Limb (tissue), 2 donors: ENCODE measurements at regions not wholly inside any gene's neighbourhood (a gene's known extent, or its start where the extent isn't known, plus 50 kb on each side); places are given as distances from the start of the nearest gene placed in this dataset.

Experiments
- DNase-seq, 2 donors: peaks; one replicate each; pipeline ENCODE4 v3.0.0-alpha.2; 2016; ENCODE audit errors: extremely low spot score in 2 of 2

GRCh38 chr18:41630232-41630886, 324.7 kb upstream of the PIK3C3 start:
- no peak for DNase-seq

DNA sequence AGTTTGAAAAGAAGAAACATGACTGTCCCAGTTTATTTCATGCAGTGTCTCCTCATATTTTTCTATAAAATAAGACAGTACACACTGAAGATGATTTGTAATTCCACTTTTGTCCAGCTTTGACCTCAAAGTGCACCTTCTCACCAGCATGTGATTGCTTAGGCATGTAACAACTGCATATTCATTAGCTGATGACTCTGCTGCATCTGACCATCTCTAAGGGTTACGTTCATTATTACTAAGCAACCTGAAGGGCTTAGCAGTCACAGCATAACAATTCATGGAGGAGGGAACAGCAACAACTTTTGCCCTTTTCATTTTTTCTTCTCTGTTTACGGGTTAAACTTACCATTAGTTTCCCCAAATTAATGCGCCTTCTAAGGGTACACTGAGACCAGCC, 330.6 kb upstream of the PIK3C3 start:
- DNase-seq = no peak

GRCh38 chr18:41621177-41621576, 333.9 kb upstream of the PIK3C3 start:
- no peak for DNase-seq

DNA sequence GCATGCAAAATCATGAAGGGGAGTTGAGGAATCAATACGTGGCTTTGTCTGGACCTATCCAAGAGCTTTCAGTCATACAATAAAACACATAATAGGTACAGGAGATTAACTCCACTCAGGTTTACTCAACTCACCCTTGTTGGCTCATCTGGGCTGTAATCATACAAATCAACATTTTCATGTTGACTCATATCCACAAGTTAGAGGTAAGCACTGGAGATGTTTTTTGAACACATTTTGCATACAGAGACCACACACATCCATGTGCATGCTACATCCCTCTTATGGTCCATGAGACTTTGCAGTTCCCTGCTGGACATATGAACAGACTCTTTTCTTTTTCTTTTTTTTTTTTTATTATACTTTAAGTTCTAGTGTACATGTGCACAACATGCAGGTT, 336.9 kb upstream of the PIK3C3 start:
- no peak for DNase-seq

DNA sequence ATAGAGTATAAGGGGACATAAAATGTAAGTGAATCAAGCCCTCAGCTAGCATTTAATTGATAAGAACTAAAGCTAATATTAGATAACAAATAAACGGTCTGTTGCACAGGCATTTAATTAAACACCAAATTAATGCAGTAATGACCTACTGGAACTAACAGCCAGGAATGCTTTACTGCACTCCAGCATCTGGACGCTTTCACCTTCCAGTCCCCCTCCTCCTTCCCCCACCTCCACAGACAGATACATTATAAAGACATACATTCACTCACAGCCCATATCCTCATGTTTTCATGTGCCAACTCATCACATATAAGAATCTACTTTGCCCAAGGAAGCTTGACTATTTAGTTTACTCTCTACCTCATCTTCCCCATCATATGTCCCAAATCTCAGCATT, 337.4 kb upstream of the PIK3C3 start:
- DNase-seq = no peak

DNA sequence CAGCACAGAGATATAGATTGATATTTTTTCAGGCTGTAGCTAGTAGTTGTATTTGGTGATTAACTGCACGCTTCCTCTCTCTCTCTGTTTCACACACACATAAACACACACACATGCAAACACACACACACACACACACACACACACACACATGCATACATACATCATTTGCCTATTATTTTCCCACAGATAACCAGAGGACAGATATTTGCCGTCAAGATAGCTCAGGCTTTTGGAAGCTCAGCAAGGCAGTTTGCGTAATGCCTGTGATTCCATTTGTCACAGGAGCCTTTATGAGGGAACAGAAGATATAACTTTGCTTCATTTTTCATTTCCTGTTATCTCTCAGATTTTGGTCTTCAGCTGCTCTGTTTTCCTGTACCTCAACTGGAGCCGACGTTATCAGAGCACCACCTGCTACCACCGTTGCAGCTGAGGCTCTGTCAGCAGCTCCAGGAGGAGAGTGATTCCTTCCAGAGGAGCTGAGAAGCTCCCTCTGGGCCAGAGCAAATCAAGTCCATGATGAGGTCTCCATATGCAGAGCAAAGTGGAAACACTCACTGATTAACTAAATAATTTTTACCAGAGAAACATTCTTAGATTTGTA, 341.9 kb upstream of the PIK3C3 start:
- DNase-seq = no peak

DNA sequence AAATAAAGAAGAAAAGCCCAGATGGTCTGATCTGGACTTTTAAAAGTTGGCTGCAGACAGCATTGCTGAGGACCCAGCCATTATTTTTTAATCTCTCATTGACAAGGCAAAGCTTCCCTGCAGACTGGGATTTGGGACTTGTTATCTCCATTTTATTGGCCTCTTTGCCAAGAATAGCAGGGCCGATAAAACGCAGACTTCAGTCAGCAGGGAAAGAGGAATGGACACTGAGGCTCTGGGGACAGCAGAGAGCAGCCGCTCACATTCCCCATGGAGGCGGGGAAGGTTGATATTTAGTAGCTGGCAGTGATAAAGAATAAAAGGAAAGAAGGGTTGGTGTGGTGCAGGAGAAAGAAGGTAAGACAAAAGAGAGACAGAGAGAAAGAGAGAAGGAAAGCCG, 350.1 kb upstream of the PIK3C3 start:
- no peak for DNase-seq

DNA sequence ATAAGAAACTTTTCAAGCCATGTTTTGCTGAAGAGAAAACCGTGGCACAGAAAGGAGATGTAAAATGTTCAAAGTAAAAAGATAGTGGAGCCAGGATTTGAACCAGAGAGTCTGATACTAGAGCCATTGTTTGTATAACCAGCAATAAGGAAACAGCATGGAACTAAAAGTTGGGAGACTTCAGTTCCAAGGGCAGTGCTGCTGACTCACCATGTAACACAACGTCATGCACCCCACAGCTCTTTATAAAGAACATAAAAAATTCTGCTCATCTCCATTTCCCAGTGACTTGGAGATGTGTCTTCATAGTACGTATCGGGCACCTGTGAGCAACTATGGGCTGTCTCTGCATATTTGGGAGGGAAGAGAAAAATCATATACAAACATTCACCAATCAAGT, 353.0 kb upstream of the PIK3C3 start:
- no peak for DNase-seq

GRCh38 chr18:41600693-41601391, 354.2 kb upstream of the PIK3C3 start:
- DNase-seq = no peak

- no peak for DNase-seq
Observed at GRCh38 chr18:41599466-41599865, 355.6 kb upstream of the PIK3C3 start.

DNA sequence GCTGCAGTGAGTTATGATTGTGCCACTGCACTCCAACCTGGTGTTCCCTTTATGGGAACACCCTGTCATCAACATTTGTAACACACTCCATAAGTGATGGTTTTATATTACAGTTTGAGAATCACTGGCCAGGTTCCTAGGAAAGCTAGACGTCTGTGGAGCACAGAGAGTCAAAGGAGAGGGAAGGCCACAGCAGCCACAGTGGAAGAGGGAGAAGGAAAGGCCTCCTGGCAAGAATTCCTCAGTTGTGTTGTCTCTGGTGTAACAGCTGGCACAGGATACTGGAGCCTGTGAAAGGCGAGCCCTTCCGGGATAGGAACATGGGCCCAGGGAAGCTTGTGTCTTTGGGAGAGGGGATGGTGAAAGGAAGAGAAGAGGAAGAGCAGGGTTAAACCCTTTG, 360.5 kb upstream of the PIK3C3 start:
- no peak for DNase-seq

DNA sequence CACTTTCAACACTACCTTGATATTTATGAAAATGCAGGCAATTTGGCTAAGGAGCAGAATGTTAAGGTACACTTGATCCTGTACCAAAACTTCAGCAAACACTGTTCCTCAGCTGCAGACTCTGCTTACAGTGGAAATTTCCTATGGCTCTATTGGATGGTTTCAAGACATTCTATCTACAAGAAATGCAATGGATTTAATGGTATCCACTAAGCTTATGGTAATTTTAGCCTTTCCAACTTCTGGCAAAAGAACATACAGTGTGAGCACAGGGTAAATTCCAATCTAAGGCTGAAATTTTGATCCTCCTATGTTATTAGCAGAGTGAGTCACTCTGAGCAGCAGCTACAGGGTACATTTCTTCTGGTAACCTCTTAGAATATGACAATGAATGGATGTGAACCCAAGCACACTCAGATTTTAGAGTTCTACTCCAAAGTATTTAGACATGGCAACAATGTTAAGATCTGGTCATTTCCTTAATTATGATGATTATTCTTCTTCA, 361.8 kb upstream of the PIK3C3 start:
- DNase-seq = no peak

DNA sequence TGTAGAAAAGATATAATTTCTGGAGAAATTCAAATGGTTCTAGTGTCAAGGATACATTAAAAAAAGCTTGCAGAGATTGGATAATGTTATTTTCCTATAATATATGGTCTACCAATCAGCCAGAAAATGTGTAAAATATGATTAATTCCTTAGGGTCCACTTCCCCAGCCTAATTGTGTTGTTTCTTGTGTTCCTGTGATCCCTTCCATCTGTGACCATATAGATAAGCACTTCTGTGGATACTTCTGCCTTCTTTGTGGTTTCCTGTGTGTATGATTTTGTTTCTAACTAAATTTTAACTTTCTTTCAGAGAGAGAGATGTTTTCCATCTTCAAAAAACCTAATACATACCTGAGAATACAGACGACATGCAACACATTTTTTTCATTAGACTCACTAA, 367.1 kb upstream of the PIK3C3 start:
- no peak for DNase-seq

DNA sequence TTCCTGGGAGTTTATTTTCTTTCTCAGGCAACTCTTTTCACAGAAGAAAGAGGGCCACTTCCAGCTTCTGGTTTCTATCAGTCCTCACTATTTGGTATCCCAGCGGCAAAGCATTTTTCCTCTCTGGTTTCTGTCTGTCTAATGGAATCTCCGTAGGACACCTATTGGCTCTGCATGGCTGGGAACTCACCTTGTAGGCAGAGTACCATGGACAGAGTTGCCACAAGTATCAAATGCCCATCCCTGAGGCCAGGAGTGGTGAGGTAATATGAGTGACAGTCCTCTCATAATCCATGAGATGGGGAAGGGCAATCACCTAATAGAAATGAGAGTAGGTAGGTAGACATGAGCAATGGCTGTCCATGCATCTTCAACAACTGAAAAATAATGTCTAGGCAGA, 369.5 kb upstream of the PIK3C3 start:
- DNase-seq = no peak

GRCh38 chr18:41579185-41579584, 375.8 kb upstream of the PIK3C3 start:
- no peak for DNase-seq

DNA sequence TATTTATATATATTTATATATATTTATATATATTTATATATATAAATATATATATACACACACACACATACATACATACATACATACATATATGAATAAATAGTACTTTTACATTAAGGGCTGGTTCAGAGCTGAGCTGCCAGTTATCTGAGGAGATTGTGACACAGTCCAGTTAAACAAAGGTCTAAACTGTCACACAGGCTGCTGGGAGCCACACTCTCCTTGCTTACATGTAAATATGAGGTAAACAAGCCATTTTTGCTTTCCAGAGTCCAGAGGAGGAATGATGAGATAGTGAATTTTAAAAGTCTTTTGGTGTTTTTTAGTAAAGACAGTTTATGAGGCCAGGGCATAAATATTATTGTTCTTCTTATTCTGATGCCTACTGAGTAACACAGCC, 377.5 kb upstream of the PIK3C3 start:
- no peak for DNase-seq

DNA sequence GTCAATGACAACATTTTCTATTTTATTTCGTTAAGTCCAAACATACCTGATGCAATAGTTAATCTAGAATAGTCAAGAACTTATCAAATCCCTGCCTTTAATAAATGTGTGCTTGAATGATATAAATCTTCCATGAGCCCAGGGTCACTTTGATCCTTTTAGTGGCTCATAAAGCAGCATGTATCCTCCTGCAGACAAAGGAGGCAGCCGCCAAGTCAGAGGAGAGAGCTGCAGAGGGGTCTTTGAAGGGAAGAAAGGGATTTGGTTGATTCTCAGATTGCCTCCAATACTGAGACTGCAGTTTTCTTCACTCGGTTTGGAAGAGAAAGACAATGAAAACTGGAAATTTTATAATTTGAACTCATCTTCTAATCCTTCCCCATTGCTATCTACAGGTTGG, 378.4 kb upstream of the PIK3C3 start:
- no peak for DNase-seq

DNA sequence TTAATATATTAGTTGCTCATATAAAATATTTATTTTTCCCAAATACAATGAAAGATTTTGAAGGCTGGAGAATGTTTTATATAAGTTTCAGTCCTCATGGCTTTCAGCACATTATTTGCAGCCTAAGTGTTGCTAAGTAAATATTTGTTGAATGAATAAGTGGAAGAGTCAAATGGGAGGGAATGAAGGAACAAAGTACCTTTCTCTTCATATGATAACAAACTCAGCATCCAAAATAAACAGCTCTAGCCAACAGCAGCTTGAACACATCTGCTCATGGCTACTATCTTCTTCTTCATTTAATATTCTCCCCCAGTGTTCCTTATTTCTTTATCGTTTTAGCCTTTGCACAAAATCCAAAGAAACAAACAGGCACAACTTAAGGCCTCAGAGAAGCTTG, 385.2 kb upstream of the PIK3C3 start:
- DNase-seq = no peak

GRCh38 chr18:41561961-41562360, 393.1 kb upstream of the PIK3C3 start:
- DNase-seq = no peak

DNA sequence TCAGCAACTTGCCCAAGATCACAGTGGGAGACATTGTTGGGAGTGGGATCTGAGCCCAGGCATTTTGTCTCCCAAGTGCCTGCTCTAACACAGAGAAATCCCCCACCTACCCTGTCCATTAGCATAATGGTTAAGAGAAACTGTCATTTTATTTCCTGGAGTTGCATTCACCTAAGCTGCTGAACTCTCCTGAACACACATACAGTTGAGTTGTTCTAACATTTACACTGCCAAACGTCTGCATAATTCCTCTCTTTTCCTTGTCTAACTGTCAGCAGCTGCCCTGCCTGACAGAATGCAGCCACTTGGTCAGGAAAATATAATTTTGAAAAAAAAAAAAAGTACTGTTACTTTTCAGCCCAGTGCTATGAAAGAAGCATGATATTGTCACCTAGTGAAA, 396.3 kb upstream of the PIK3C3 start:
- DNase-seq = no peak

- no peak for DNase-seq
Observed at GRCh38 chr18:41553716-41554115, 401.3 kb upstream of the PIK3C3 start.

GRCh38 chr18:41548521-41549260, 406.3 kb upstream of the PIK3C3 start:
- DNase-seq = no peak
